Keratinocyte (primary cell): ENCODE measurements at regions not wholly inside any gene's neighbourhood (a gene's known extent, or its start where the extent isn't known, plus 50 kb on each side); places are given as distances from the start of the nearest gene placed in this dataset.

Experiments
- DNase-seq: peaks from one replicate; pipeline ENCODE4 v3.0.0-alpha.2; 2011; ENCODE audit warnings: low read depth, missing footprints, low spot score
- FAIRE-seq: peaks from 2 replicates; lab custom pipeline; 2011; peaks lifted over from hg19 to GRCh38; lab: Jason Lieb, UNC
- H2AFZ ChIP-seq: 2 replicates; pipeline ENCODE4 v1.6.0; 2012; ENCODE audit warnings: low read length, control low read depth, inconsistent platforms; ENCODE audit not compliant: control insufficient read depth
- H3K27ac ChIP-seq: 2 replicates; pipeline ENCODE4 v1.5.1; 2011; ENCODE audit warnings: low read length; ENCODE audit not compliant: control insufficient read depth, insufficient read depth
- H3K27me3 ChIP-seq: 3 replicates; pipeline ENCODE4 v1.6.0; 2011; ENCODE audit warnings: low read length; ENCODE audit not compliant: control insufficient read depth, insufficient read depth; ENCODE audit errors: extremely low read depth
- H3K36me3 ChIP-seq, 2 experiments: 2 replicates in 1 of 2; 3 replicates in 1 of 2; pipeline ENCODE4 v1.5.1; 2011; ENCODE audit warnings: low read length in 2 of 2, mild to moderate bottlenecking in 1 of 2; ENCODE audit not compliant: control insufficient read depth in 2 of 2, insufficient read depth in 2 of 2; ENCODE audit errors: extremely low read depth in 1 of 2
- H3K4me1 ChIP-seq: 3 replicates; pipeline ENCODE4 v1.5.1; 2011; ENCODE audit warnings: low read length; ENCODE audit not compliant: control insufficient read depth, insufficient read depth; ENCODE audit errors: extremely low read depth
- H3K4me2 ChIP-seq: 3 replicates; pipeline ENCODE4 v1.6.0; 2011; ENCODE audit warnings: low read depth, low read length; ENCODE audit not compliant: control insufficient read depth, insufficient read depth; ENCODE audit errors: extremely low read depth
- H3K4me3 ChIP-seq, 3 experiments: fragments of 200-600 bp in 1 of 3; sonication (generic) in 1 of 3; 2 replicates in 2 of 3; 3 replicates in 1 of 3; pipeline ENCODE4 v1.5.1; 2011 to 2016; ENCODE audit warnings: low read length in 3 of 3, mild to moderate bottlenecking in 3 of 3, control low read depth in 2 of 3, inconsistent platforms in 1 of 3, low read depth in 1 of 3, mixed read lengths in 1 of 3, mixed run types in 1 of 3, moderate library complexity in 1 of 3; ENCODE audit not compliant: control insufficient read depth in 2 of 3, insufficient read depth in 2 of 3; ENCODE audit errors: extremely low read depth in 1 of 3
- H3K79me2 ChIP-seq: 2 replicates; pipeline ENCODE4 v1.6.0; 2012; ENCODE audit warnings: low read length; ENCODE audit not compliant: control insufficient read depth, insufficient read depth
- H3K9ac ChIP-seq: 3 replicates; pipeline ENCODE4 v1.6.0; 2011; ENCODE audit warnings: low read length; ENCODE audit not compliant: control insufficient read depth, insufficient read depth; ENCODE audit errors: extremely low read depth
- H3K9me1 ChIP-seq: 3 replicates; pipeline ENCODE4 v1.6.0; 2011; ENCODE audit warnings: low read length; ENCODE audit not compliant: control insufficient read depth, insufficient read depth; ENCODE audit errors: extremely low read depth
- H3K9me3 ChIP-seq: 2 replicates; pipeline ENCODE4 v1.5.1; 2012; ENCODE audit warnings: low read depth, low read length; ENCODE audit not compliant: control insufficient read depth
- H4K20me1 ChIP-seq: 3 replicates; pipeline ENCODE4 v1.6.0; 2011; ENCODE audit warnings: low read length; ENCODE audit not compliant: control insufficient read depth, insufficient read depth; ENCODE audit errors: extremely low read depth
- CTCF ChIP-seq, 3 experiments: IDR thresholded peaks in 1 of 3; conservative IDR thresholded peaks in 1 of 3; optimal IDR thresholded peaks in 1 of 3; 2 replicates in 2 of 3; 3 replicates in 1 of 3; pipeline versions ENCODE3 to v1.5.1; 2011; ENCODE audit warnings: low read length in 3 of 3, mild to moderate bottlenecking in 3 of 3, moderate library complexity in 2 of 3, control low read depth in 1 of 3, inconsistent platforms in 1 of 3; ENCODE audit not compliant: insufficient read depth in 2 of 3; ENCODE audit errors: extremely low read depth in 1 of 3
- EZH2 ChIP-seq: IDR thresholded peaks from one replicate; pipeline ENCODE4 v1.6.1; 2012; ENCODE audit warnings: inconsistent platforms, mild to moderate bottlenecking, low read length, moderate library complexity
- dilution Hi-C: fragments of 300-500 bp; cut with MboI; formaldehyde crosslinking; loops from one replicate; pipeline ENCODE4 v1.7.0; 2020; ENCODE audit warnings: low sequenced_read_pairs; ENCODE audit not compliant: extremely low pct_ligation_motif_present

- Histone ChIP-seq H3K79me2 (no peaks in the 10 kb centered on the region), H3K9ac (no peak overlapping the region), H3K4me3 (no peak overlapping the region), H3K27ac (no peak overlapping the region), H3K9me1 (no peaks in the 10 kb centered on the region), H3K36me3 (no peaks in the 10 kb centered on the region), H3K4me1 (no peaks in the 10 kb centered on the region), H3K4me2 (no peak overlapping the region), H2AFZ (no peak overlapping the region), H4K20me1 (no peaks in the 10 kb centered on the region), H3K27me3 (no peaks in the 10 kb centered on the region), H3K9me3 (no peaks in the 10 kb centered on the region)
- no peak for TF ChIP-seq CTCF (optimal IDR thresholded peaks at IDR 0.05 in 1 of 3, IDR thresholded peaks at IDR 0.05 in 1 of 3, conservative IDR thresholded peaks at IDR 0.05 in 1 of 3; ENCODE audit: extremely low read depth in 1 of 3, insufficient read depth in 2 of 3, low read length in 3 of 3)
- TF ChIP-seq EZH2: no peak
- no peak for FAIRE-seq
- dilution Hi-C loops: no loop called here
- no peak for DNase-seq
Observed at GRCh38 chr6:22642254-22642653, 72.9 kb downstream of the HDGFL1 start.

- peak overlapping the region; percentile 48 for H2AFZ ChIP-seq
- H4K20me1 ChIP-seq: no peaks in the 10 kb centered on the region
- no peak overlapping the region for H3K4me2 ChIP-seq
- no peak for DNase-seq
- no peak for FAIRE-seq
- no peak overlapping the region for H3K9ac ChIP-seq
- dilution Hi-C loops: no loop called here
- no peaks in the 10 kb centered on the region for H3K36me3 ChIP-seq
- H3K27me3 ChIP-seq: no peaks in the 10 kb centered on the region
- H3K79me2 ChIP-seq: no peaks in the 10 kb centered on the region
- no peaks in the 10 kb centered on the region for H3K9me3 ChIP-seq
- no peak overlapping the region for H3K4me3 ChIP-seq
- H3K27ac ChIP-seq: no peak overlapping the region
- no peaks in the 10 kb centered on the region for H3K9me1 ChIP-seq
- no peaks in the 10 kb centered on the region for H3K4me1 ChIP-seq
- no peak for TF ChIP-seq CTCF (optimal IDR thresholded peaks at IDR 0.05 in 1 of 3, IDR thresholded peaks at IDR 0.05 in 1 of 3, conservative IDR thresholded peaks at IDR 0.05 in 1 of 3; ENCODE audit: extremely low read depth in 1 of 3, insufficient read depth in 2 of 3, low read length in 3 of 3)
- TF ChIP-seq EZH2: no peak
Observed at GRCh38 chr6:22643780-22644179, 74.4 kb downstream of the HDGFL1 start.
